ENCODE measurements at regions not wholly inside any gene's neighbourhood (a gene's known extent, or its start where the extent isn't known, plus 50 kb on each side); places are given as distances from the start of the nearest gene placed in this dataset.

- H4K5ac ChIP-seq (ENCODE audit: insufficient read length, low read depth, low read length), result no peak overlapping the region
- H3K14ac ChIP-seq (ENCODE audit: insufficient read depth, low read length), result no peak overlapping the region
- H3K27ac ChIP-seq (ENCODE audit: insufficient read length, low read depth, low read length), result no peak overlapping the region
- no peak overlapping the region for H2BK20ac ChIP-seq (ENCODE audit: low read depth, low read length, poor library complexity, severe bottlenecking)
- H4K8ac ChIP-seq (replicated peaks; ENCODE audit: insufficient read length, low read depth, low read length), result no peak overlapping the region
- H3K36me3 Mint-ChIP-seq (ENCODE audit: insufficient read depth in 1 of 3, low read depth in 3 of 3), result no peaks in the 10 kb centered on the region
- no peaks in the 10 kb centered on the region for H3K79me1 ChIP-seq (ENCODE audit: insufficient read depth, low read depth, low read length, poor library complexity, severe bottlenecking)
- no peak overlapping the region for H3K4me2 ChIP-seq (ENCODE audit: insufficient read depth, insufficient read length, low read length)
- H4K91ac ChIP-seq (ENCODE audit: insufficient read length, low read depth, low read length), result no peak overlapping the region
- H2BK5ac ChIP-seq (ENCODE audit: insufficient read length, low read length), result no peak overlapping the region
- peaks cover 0 to 9% of the 10 kb centered on the region in 2 experiments; a peak in 2 of 4 replicates for H3K4me1 Mint-ChIP-seq
- peaks cover 4% of the 10 kb centered on the region; the same call in 1 of the 2 replicates for H3K4me1 ChIP-seq (ENCODE audit: insufficient read depth, low read length)
- TF ChIP-seq CTCF (conservative IDR thresholded peaks at IDR 0.05), result no peak
- H4K20me1 ChIP-seq (ENCODE audit: control insufficient read depth, insufficient read depth, insufficient read length), result no peaks in the 10 kb centered on the region
- no peaks in the 10 kb centered on the region for H3K79me2 ChIP-seq (ENCODE audit: insufficient read depth, low read length)
- no peak overlapping the region for H3T11ph ChIP-seq (ENCODE audit: low read length)
- no CpG with 5 or more reads among the region's 2 CpGs for WGBS (ENCODE audit: extremely low coverage, insufficient read length, low lambda C conversion rate)
- H3K27ac Mint-ChIP-seq, result no peak overlapping the region
- H3K27me3 ChIP-seq (ENCODE audit: insufficient read depth, low read length), result no peaks in the 10 kb centered on the region
- H2AFZ ChIP-seq (ENCODE audit: low read length), result no peak overlapping the region
- no peak overlapping the region for H3K23ac ChIP-seq (ENCODE audit: insufficient read length, low read depth, low read length)
- no peak overlapping the region for H3K18ac ChIP-seq (ENCODE audit: insufficient read length, low read depth, low read length)
- no peak overlapping the region for H2BK12ac ChIP-seq (ENCODE audit: insufficient read length, low read depth, low read length)
- H3K4ac ChIP-seq (ENCODE audit: low read depth, low read length), result no peak overlapping the region
- no peak overlapping the region for H2BK120ac ChIP-seq (ENCODE audit: low read depth, low read length, poor library complexity, severe bottlenecking)
- H3K4me3 Mint-ChIP-seq, result no peak overlapping the region
- H3K23me2 ChIP-seq (ENCODE audit: insufficient read length, low read depth, low read length, poor library complexity, severe bottlenecking), result no peaks in the 10 kb centered on the region
- no peaks in the 10 kb centered on the region for H3K9me3 ChIP-seq (ENCODE audit: control insufficient read depth, low read depth, low read length)
- H3K56ac ChIP-seq (ENCODE audit: insufficient read length, low read depth, low read length), result no peak overlapping the region
- no peak overlapping the region for H2BK15ac ChIP-seq (ENCODE audit: low read depth, low read length)
- no peak for DNase-seq
- H3K27me3 Mint-ChIP-seq (ENCODE audit: low read depth), result peaks cover 14% of the 10 kb centered on the region
- no peak overlapping the region for H3K9ac ChIP-seq (ENCODE audit: extremely low read depth, insufficient read length, low read length)
- H3K9me3 Mint-ChIP-seq, result no peaks in the 10 kb centered on the region
- no peak overlapping the region for H2AK5ac ChIP-seq (ENCODE audit: insufficient read length, low read length)
These were observed 75.4 kb upstream of the FSHB start for GRCh38 chr11:30155428-30155827.

All from H9 (cell line).